GM19025 (cell line): ENCODE measurements at regions not wholly inside any gene's neighbourhood (a gene's known extent, or its start where the extent isn't known, plus 50 kb on each side); places are given as distances from the start of the nearest gene placed in this dataset.
"Not testable (repeated sequence)": the region's sequence is repeated elsewhere in the genome, so short reads cannot be mapped to it uniquely, and the experiment has no call there.

Experiments used
- ATAC-seq: cut with Tn5 transposase; IDR thresholded peaks from one replicate; pipeline ENCODE4 v1.9.1; 2021; ENCODE audit warnings: mild to moderate bottlenecking, low read depth, moderate library complexity; ENCODE audit not compliant: unreplicated experiment

DNA sequence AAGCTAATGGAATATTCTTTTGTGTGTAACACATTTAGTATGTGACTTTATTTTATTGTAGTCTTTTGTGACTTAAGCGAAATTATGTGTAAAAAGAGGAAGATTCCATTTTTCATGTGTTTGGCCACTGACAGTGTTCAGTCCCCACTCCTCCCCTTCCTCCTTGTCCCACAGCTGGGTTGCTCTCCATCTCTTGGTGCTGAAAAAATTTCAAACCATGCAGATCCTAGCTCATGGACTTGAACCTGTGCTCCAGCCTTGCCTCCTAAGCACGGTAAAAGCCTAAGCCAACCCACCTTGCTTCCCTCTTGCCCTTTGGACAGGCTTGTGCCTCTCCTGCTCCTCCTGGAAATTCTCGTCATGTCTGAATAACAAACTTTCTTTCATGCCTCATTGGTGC lies 2008.5 kb upstream of the TENM3 start:
- no peak for ATAC-seq

- ATAC-seq = no peak
These were observed 2002.5 kb upstream of the TENM3 start for GRCh38 chr4:180240670-180241069.

DNA sequence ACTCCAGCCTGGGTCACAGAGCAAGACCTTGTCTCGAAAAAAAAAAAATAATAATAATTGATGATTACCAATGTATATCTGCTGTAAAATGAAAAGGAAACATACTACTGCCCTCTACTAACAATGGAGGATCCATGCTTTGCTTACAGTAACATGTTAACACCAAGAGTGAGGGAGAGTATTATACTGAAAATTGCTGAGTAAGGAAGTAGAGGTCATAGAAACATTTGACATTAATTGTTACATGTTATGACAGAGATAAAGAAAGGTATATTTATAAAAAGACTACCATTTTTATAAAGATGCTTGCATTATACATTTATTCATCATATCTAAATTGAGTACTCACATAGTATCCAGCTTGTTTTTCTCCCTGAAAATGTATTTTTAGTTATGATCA lies 1989.8 kb upstream of the TENM3 start:
- ATAC-seq = no peak

- ATAC-seq = no peak
These were observed 1981.9 kb upstream of the TENM3 start for GRCh38 chr4:180261346-180261745.

DNA sequence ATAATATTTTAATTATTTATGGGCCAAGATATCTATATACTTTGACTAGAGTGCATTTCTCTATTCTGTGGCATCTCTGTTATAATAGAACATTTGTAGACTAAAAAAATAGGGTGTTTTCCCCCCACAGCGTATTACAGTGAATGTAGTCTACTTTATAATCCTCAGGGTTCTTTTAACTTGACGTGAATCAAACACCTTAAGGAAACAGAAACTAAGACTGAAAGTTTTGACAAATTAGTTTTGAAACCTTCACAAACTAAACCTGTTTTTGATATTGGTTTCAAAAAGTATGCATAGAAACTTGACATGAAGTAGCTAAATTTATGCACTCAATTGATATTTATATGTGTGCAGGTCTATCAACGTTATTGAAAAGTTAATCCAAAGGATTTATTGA lies 1963.1 kb upstream of the TENM3 start:
- peak; percentile 65 for ATAC-seq

DNA sequence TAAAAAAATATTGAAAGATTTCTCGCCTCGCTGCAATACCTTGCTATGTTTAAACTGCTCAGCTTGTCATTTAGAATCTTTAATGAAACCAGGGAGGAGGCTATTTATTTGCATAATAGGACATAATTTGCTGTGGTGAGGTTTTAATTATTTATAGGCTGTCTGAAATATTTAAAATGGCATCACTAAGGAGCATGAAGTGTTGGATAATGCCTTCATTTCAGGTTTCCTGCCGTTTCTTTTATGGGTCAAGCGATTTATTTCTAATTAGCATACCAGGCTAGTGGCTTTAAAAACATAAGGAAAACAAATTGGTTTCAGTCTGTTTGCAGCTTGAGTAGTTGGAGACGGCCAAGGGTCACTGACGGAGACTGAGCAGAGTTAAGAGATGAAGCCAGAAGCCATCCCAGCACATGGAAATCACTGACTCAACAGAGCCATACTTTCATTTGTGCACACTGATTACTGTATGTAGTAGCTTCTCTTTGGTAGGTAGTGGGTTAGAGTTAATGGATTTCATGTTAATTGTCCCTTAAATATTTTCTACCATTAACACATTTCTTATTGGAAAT lies 1962.4 kb upstream of the TENM3 start:
- no peak for ATAC-seq

DNA sequence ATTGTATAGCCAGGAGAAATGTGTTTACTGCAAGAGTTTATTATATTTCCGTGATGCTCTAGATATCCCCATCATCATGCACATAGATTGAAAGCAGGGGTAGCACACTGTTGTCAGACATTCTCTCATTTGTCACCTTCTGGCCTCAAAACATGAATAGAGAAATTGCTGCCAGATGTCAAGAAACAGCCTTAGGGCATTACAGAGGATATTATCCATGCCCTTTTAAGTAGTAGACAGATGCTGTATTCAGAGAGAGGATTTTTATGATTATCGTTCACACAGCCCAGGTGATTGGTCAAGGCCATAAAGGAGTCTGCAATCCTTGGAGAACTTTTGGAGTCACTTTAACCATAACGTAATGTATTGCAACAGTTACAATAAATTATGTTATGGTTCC lies 1961.5 kb upstream of the TENM3 start:
- ATAC-seq = no peak

GRCh38 chr4:180284267-180284666 lies 1958.9 kb upstream of the TENM3 start:
- ATAC-seq = no peak

DNA sequence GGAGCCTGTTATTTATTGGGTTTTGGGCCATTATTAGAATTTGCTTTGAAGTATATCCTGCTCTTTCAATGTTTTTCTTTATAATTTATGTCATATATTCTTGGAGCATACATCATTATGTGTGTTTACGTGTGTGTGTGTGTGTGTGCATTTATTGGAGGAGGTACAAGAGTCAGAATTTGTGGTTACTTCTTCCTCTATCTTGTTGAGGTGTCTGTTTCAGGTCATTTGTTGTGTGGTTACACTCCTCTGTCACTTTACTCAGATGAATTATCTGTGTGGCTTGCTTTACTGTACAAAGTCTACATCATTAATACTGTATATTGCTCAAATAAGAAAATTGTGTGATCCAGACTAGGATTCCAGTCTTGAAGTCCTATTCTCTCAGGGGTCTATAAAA lies 1957.4 kb upstream of the TENM3 start:
- no peak for ATAC-seq

DNA sequence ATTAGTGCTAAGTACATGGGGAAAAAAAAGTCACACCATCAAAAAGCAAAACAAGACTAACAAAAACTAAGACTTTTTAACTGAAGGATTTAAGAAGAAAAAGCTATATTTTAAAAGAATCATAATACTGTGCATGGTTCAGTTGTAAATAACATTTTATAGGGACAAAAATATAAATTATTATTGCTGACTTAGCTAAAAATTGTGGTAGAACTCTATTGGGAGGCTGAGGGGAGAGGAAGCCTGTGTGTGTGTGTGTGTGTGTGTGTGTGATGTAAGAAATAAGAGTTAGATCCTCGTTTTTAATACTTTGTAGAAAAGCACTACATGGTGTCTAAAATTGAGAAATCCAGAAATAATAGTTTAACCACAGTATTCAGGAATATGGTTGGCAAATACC lies 1950.9 kb upstream of the TENM3 start:
- ATAC-seq = no peak

- no peak for ATAC-seq
These were observed 1947.1 kb upstream of the TENM3 start for GRCh38 chr4:180296036-180296599.

GRCh38 chr4:180304321-180304720 lies 1938.9 kb upstream of the TENM3 start:
- ATAC-seq = no peak

- no peak for ATAC-seq
These were observed 1932.6 kb upstream of the TENM3 start for GRCh38 chr4:180310616-180311015.

- no peak for ATAC-seq
These were observed 1928.2 kb upstream of the TENM3 start for GRCh38 chr4:180314972-180315371.

GRCh38 chr4:180330521-180330920 lies 1912.7 kb upstream of the TENM3 start:
- ATAC-seq = no peak

DNA sequence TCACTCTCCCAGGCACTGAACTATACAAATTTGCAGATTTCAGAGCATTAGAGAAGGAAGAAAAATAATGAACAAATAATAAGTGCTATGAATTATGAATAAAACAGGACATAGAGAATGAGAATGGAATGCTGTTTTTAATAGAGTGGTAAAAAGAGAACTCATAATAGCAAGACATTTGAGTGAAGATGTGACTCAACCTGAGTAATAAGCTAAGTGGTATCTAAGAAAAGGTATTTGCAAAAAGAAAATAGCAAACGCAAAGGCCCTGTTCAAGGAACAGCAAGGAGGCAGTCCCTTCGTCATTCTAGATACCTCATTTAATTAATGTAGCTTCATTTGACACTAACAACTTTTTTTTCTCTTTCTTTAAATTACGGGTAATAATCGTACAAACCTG lies 1910.0 kb upstream of the TENM3 start:
- no peak for ATAC-seq

- no peak for ATAC-seq
These were observed 1907.6 kb upstream of the TENM3 start for GRCh38 chr4:180335566-180335965.

DNA sequence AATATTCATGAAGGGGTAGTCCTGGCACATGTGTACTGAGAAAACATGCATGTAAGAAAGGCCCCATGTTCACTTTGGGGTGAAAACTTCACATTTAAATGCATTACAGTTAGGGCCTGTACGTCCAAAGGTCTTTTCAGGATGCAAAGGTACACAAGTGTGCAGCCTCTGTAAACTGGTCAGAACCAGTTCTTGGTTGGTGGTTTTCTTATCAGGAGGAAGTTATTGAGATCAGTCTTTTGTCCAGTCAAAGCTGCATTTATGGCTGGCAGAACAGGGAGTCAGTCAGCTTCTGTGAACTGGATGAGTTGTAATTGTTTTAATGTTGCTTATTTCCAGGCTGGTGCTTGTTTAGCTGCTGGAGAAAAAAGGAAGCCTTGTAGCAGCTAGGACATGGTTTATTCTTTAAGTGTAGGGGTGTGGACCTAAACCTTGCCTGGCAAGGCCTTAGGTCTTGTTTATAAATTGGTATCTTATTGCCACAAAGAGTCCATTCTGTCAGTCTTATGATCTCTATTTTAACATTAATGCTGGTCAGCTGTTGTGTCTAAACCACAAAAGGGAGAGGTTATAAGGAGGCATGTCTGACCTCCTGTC lies 1906.6 kb upstream of the TENM3 start:
- ATAC-seq = no peak

- no peak for ATAC-seq
These were observed 1901.3 kb upstream of the TENM3 start for GRCh38 chr4:180341926-180342325.

DNA sequence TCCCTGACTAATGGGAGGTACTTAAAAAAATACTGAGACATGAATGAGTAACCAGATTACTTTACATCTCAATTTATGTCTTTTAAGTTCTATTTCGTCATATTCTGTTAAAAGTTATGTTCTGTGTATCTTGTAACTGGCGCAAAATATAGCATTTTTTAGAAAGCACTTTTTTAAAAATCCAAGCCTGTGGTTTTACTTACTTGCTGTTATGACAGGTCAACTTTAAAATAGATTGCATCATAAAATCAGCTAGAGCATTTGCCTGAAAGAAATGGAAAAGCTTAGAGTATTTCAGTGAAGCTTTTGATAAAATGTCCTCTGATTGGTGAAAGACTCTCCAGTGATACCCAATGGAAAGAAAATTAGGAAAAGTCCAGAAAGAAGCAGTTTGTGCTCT lies 1892.3 kb upstream of the TENM3 start:
- no peak for ATAC-seq

- ATAC-seq = no peak
These were observed 1886.4 kb upstream of the TENM3 start for GRCh38 chr4:180356766-180357165.

DNA sequence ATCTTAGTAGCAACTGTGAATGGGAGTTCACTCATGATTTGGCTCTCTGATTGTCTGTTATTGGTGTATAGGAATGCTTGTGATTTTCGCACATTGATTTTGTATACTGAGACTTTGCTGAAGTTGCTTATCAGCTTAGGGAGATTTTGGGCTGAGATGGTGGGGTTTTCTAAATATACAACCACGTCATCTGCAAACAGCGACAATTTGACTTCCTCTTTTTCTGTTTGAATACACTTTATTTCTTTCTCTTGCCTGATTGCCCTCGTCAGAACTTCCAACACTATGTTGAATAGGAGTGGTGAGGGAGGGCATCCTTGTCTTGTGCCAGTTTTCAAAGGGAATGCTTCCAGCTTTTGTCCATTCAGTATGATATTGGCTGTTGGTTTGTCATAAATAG lies 1883.1 kb upstream of the TENM3 start:
- ATAC-seq = not testable (repeated sequence)
